ENCODE measurements at regions not wholly inside any gene's neighbourhood (a gene's known extent, or its start where the extent isn't known, plus 50 kb on each side); places are given as distances from the start of the nearest gene placed in this dataset.
A peak's percentile ranks its signal among the peaks of the same experiment; 100 is the strongest.

DNA sequence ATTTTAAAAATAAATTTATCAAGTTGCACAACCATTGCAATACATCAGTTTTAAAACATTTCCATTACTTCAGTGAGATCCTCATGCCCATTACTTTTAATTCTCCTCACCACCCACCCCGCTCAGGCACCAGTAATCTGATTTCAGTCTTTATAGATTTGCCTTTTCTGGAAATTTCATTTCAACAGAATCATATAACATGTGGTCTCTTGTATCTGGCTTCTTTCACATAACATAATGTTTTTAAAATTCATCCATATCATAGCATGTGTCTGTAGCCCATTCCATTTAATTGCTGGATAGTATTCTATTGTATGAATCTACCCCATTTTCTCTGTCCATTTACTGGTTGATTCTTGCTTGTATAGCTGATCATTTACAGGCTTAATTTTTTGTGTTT, 110.3 kb upstream of the TMEM108 start:
- FAIRE-seq = no peak
- no peak for TF ChIP-seq POLR2A (IDR thresholded peaks at IDR 0.05; ENCODE audit: low read depth, low read length)

DNA sequence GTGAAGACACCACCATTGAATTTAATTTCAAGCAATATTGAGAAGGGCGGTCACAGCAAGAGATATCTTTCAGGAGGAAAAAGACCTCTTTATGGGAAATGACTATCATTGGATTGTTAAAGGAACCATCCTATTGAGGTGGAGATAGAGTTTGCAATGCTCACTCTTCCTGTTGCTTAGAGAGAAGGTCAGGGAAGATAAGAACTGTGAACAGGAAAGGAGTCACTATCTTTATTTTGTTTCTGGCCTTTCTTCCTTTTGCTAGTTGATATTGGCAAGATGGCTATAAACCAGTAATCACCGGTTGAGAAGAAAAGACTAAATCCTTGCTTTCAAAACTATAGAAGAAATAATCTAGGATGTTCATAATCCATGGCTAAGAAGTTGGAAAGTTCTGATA, 112.1 kb upstream of the TMEM108 start:
- no peak for TF ChIP-seq POLR2A (IDR thresholded peaks at IDR 0.05; ENCODE audit: low read depth, low read length)
- FAIRE-seq (no peak), DNase-seq (ENCODE audit: insufficient read length, low spot score) (no peak)

More for the DNA sequence above, 110.3 kb upstream of the TMEM108 start:
- no peak for DNase-seq (ENCODE audit: insufficient read length, low spot score)

- TF ChIP-seq POLR2A (IDR thresholded peaks at IDR 0.05; ENCODE audit: low read depth, low read length) = no peak
- DNase-seq (ENCODE audit: insufficient read length, low spot score) (no peak), FAIRE-seq (no peak)
Observed at GRCh38 chr3:132925256-132925930, 112.8 kb upstream of the TMEM108 start.

DNA sequence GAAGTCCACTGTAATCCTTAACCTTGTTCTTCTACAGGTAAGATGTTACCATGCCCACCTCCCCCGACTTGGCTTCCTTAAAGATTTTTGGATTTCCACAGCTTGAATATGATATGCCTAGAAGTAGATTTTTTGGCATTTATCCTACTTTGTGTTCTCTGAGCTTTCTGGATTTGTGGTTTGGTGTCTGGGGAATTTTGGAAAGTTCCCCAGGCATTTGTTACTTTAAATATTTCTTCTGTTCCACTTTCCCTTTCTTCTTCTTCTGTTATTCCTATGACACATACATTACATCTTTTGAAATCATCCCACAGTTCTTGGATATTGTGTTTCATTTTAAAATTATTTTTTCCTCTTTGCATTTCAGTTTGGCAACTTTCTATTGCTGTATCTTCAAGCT, 122.1 kb upstream of the TMEM108 start:
- FAIRE-seq = no peak
- no peak for TF ChIP-seq POLR2A (IDR thresholded peaks at IDR 0.05; ENCODE audit: low read depth, low read length)
- no peak for DNase-seq (ENCODE audit: insufficient read length, low spot score)

DNA sequence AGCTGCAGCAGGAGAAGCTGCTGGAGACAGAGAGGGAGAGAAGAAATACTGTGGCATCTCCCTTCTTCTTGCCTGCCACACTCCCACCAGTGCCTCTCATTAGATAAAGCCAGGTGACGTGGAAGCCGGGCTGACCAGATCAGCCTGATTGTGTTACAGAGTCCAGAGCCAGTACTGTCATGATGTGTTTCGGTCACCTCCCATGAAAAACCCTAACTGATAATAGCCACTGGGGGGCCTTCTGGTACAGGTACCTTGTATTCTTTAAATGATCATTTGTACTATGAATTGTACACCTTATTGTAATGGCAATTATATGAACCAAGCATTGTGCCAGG, 125.8 kb upstream of the TMEM108 start:
- no peak for DNase-seq (ENCODE audit: insufficient read length, low spot score)
- TF ChIP-seq POLR2A (IDR thresholded peaks at IDR 0.05; ENCODE audit: low read depth, low read length) = no peak
- FAIRE-seq = no peak

DNA sequence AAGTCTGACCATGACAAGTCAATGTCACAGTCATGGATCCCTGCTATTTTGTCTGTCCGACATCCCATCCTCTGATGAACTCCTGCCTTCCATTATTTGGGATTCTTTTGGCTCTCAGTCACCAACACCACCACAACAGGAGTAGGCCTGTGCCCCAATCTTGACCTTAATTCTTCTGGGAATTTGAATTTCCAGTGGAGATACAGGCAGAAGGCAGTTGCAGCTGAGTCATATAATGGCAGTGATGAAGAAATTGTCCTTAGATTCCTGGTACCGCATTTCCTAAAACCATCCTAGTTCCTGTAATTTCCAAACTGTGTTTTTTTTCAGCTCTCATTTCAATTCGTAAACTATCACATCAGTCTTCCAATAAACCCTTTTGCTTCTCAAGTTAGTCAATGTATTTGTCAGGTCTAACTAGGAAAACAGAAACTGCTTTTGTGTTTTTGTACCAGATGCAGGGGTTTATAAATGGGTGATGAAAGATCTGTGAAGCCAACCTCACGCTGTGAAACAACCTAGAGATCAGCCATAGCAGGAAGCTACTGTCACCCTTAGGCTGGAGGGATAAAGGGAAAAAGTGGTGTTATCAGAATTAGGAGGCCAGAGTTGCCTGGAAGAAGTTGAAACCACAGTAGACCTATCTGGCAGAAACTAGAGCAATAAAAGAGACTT, 126.3 kb upstream of the TMEM108 start:
- FAIRE-seq = no peak
- no peak for TF ChIP-seq POLR2A (IDR thresholded peaks at IDR 0.05; ENCODE audit: low read depth, low read length)
- DNase-seq (ENCODE audit: insufficient read length, low spot score) = no peak

GRCh38 chr3:132907293-132907692, 130.9 kb upstream of the TMEM108 start:
- FAIRE-seq = no peak
- no peak for TF ChIP-seq POLR2A (IDR thresholded peaks at IDR 0.05; ENCODE audit: low read depth, low read length)
- DNase-seq (ENCODE audit: insufficient read length, low spot score) = no peak

DNA sequence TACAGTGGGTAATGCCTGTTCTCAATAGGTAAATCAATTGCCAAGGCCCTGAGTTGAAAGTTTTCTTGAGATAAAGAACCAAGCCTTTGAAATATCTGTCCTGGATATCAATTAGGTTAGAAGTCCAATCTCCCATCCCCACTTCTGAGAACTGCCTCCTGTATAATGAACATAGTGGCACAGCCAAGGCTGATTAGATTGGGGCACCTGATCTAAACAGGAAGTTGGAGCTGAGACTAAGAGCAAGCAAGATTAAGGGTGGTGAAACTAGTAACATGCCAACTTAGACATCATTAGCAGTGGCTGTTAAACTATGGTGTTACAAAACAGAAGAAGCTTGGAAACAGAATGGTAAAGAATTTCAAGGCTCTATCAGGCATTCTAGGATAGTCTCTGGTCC, 137.7 kb upstream of the TMEM108 start:
- no peak for DNase-seq (ENCODE audit: insufficient read length, low spot score)
- FAIRE-seq = no peak
- no peak for TF ChIP-seq POLR2A (IDR thresholded peaks at IDR 0.05; ENCODE audit: low read depth, low read length)

DNA sequence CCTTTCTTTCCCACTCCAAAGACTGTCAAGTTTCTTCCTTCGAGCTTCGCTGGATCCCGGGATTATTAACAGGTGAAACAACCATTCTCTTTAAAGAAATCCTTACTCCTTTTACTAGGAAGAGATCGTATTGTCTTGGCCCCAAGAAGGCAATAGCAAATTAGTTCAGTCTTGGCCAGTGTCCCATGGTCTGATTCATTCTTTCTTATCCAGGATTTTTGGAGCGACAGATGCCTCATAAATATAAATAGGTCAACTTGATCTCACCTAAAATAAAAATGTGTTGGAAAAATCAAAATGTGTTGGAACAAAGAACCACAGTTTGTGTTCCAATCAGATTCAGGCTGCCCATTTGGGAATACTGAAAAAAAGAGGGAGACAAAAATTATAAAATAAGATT, 140.1 kb upstream of the TMEM108 start:
- no peak for DNase-seq (ENCODE audit: insufficient read length, low spot score)
- TF ChIP-seq POLR2A (IDR thresholded peaks at IDR 0.05; ENCODE audit: low read depth, low read length) = no peak

GRCh38 chr3:132892956-132893355, 145.2 kb upstream of the TMEM108 start:
- FAIRE-seq (no peak), DNase-seq (ENCODE audit: insufficient read length, low spot score) (no peak)
- TF ChIP-seq POLR2A (IDR thresholded peaks at IDR 0.05; ENCODE audit: low read depth, low read length) = no peak

More for the DNA sequence above, 140.1 kb upstream of the TMEM108 start:
- FAIRE-seq = no peak

DNA sequence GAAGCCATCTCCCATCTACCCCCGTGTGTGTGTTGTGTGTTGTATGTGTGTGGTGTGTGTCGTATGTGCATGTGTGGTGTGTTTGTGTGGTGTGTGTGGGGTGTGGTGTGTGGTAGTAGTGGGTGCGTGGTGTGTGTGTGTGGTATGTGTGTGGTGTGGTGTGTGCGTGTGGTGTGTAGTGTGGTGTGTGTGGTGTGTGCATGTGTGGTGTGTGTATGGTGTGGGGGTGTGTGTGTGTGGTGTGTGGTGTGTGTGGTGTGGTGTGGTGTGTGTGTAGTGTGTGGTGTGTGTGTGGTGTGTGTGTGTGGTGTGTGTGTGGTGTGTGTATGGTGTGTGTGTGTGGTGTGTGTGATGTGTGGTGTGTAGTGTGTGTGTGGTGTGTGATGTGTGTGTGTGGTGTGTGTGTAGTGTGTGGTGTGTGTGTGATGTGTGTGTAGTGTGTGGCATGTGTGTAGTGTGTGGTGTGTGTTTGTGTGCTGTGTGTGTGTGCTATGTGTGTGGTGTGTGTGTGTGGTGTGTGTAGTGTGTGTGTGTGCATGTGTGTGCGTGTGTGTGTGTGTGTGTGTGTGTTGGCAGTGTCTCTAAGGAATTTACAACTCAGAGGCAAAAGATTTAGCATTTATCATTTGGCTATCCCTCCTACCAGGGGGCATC, 156.3 kb upstream of the TMEM108 start:
- FAIRE-seq (peak; percentile 75), DNase-seq (ENCODE audit: insufficient read length, low spot score) (no peak)
- TF ChIP-seq POLR2A (IDR thresholded peaks at IDR 0.05; ENCODE audit: low read depth, low read length) = no peak

GRCh38 chr3:132880986-132881385, 157.2 kb upstream of the TMEM108 start:
- DNase-seq (ENCODE audit: insufficient read length, low spot score) (no peak), FAIRE-seq (no peak)
- TF ChIP-seq POLR2A (IDR thresholded peaks at IDR 0.05; ENCODE audit: low read depth, low read length) = no peak

DNA sequence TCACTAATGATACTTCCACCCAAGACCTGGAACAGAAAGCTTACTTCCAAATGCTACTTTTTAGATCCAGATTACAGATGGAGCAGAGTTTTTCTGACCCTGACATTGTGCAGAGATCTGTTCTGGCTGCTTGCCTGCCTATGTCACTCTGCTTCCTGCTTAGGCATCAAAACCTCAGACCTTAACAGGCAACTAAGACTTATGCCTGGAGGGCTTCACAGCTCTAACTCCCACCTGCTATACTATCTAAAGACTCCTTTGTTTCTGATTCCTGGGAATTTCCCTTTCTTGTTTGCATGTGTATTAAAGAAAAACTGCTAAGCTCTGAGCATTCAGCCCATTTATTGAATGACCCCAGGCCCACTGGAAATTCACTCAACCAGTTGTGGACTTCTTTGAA, 157.4 kb upstream of the NPHP3 start:
- no peak for DNase-seq (ENCODE audit: insufficient read length, low spot score)
- FAIRE-seq = no peak

DNA sequence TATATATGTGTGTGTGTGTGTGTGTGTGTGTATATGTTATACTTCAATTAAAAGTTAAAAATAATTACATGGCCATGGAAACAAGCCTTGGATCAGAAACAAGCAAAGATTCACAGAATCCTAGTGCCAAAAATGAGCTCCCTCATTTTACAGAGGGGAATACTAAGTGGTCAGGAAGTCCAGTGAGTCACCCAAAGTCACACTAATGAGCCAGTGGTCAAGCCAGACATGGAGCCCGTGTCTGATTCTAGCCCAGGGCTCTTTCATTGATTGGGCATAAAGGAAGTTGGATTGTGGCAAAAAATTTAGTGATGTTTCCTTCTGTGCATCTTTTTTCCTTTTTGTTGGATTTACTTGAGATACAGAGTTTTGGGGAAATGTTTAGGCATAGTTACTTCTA, 152.5 kb upstream of the NPHP3 start:
- DNase-seq (ENCODE audit: insufficient read length, low spot score) = no peak
- FAIRE-seq = no peak
- no peak for TF ChIP-seq POLR2A (IDR thresholded peaks at IDR 0.05; ENCODE audit: low read depth, low read length)

More for the DNA sequence above, 157.4 kb upstream of the NPHP3 start:
- TF ChIP-seq POLR2A (IDR thresholded peaks at IDR 0.05; ENCODE audit: low read depth, low read length) = no peak

GRCh38 chr3:132872711-132873110, 150.5 kb upstream of the NPHP3 start:
- FAIRE-seq (no peak), DNase-seq (ENCODE audit: insufficient read length, low spot score) (no peak)
- TF ChIP-seq POLR2A (IDR thresholded peaks at IDR 0.05; ENCODE audit: low read depth, low read length) = no peak

All from H54 (cell line).